ENCODE measurements at regions not wholly inside any gene's neighbourhood (a gene's known extent, or its start where the extent isn't known, plus 50 kb on each side); places are given as distances from the start of the nearest gene placed in this dataset.

- TF ChIP-seq SIN3A (IDR thresholded peaks at IDR 0.05; ENCODE audit: borderline replicate concordance, insufficient read depth, low read length) (no peak), TAF1 (IDR thresholded peaks at IDR 0.05; ENCODE audit: borderline replicate concordance, insufficient read depth, low read length) (no peak), REST (IDR thresholded peaks at IDR 0.05; ENCODE audit: insufficient read depth in 1 of 2, low read depth in 2 of 2, low read length in 2 of 2) (no peak), FOXP2 (optimal IDR thresholded peaks at IDR 0.05; ENCODE audit: borderline replicate concordance, extremely low read depth, extremely low read length, insufficient read depth) (no peak), POLR2AphosphoS5 (IDR thresholded peaks at IDR 0.05; ENCODE audit: low read depth, low read length) (no peak)
These were observed 219.6 kb upstream of the C14orf180 start for GRCh38 chr14:104359969-104360442.

- TF ChIP-seq SIN3A (IDR thresholded peaks at IDR 0.05; ENCODE audit: borderline replicate concordance, insufficient read depth, low read length) (no peak), POLR2AphosphoS5 (IDR thresholded peaks at IDR 0.05; ENCODE audit: low read depth, low read length) (no peak), FOXP2 (optimal IDR thresholded peaks at IDR 0.05; ENCODE audit: borderline replicate concordance, extremely low read depth, extremely low read length, insufficient read depth) (no peak), TAF1 (IDR thresholded peaks at IDR 0.05; ENCODE audit: borderline replicate concordance, insufficient read depth, low read length) (no peak), REST (IDR thresholded peaks at IDR 0.05; ENCODE audit: insufficient read depth in 1 of 2, low read depth in 2 of 2, low read length in 2 of 2) (no peak)
These were observed 219.1 kb upstream of the C14orf180 start for GRCh38 chr14:104360501-104360900.

- no peak for TF ChIP-seq REST (IDR thresholded peaks at IDR 0.05; ENCODE audit: insufficient read depth in 1 of 2, low read depth in 2 of 2, low read length in 2 of 2)
- no peak for TF ChIP-seq SIN3A (IDR thresholded peaks at IDR 0.05; ENCODE audit: borderline replicate concordance, insufficient read depth, low read length)
- no peak for TF ChIP-seq POLR2AphosphoS5 (IDR thresholded peaks at IDR 0.05; ENCODE audit: low read depth, low read length)
- no peak for TF ChIP-seq TAF1 (IDR thresholded peaks at IDR 0.05; ENCODE audit: borderline replicate concordance, insufficient read depth, low read length)
- TF ChIP-seq FOXP2 (optimal IDR thresholded peaks at IDR 0.05; ENCODE audit: borderline replicate concordance, extremely low read depth, extremely low read length, insufficient read depth), result no peak
These were observed 218.4 kb upstream of the C14orf180 start for GRCh38 chr14:104361101-104361591.

- TF ChIP-seq FOXP2 (optimal IDR thresholded peaks at IDR 0.05; ENCODE audit: borderline replicate concordance, extremely low read depth, extremely low read length, insufficient read depth) (no peak), SIN3A (IDR thresholded peaks at IDR 0.05; ENCODE audit: borderline replicate concordance, insufficient read depth, low read length) (no peak), TAF1 (IDR thresholded peaks at IDR 0.05; ENCODE audit: borderline replicate concordance, insufficient read depth, low read length) (no peak)
These were observed 217.5 kb upstream of the C14orf180 start for GRCh38 chr14:104361921-104362681.

GRCh38 chr14:104362761-104363605, 216.6 kb upstream of the C14orf180 start:
- no peak for TF ChIP-seq POLR2AphosphoS5 (IDR thresholded peaks at IDR 0.05; ENCODE audit: low read depth, low read length)
- TF ChIP-seq FOXP2 (optimal IDR thresholded peaks at IDR 0.05; ENCODE audit: borderline replicate concordance, extremely low read depth, extremely low read length, insufficient read depth), result no peak
- no peak for TF ChIP-seq SIN3A (IDR thresholded peaks at IDR 0.05; ENCODE audit: borderline replicate concordance, insufficient read depth, low read length)
- no peak for TF ChIP-seq TAF1 (IDR thresholded peaks at IDR 0.05; ENCODE audit: borderline replicate concordance, insufficient read depth, low read length)
- no peak for TF ChIP-seq REST (IDR thresholded peaks at IDR 0.05; ENCODE audit: insufficient read depth in 1 of 2, low read depth in 2 of 2, low read length in 2 of 2)
